ENCODE measurements at regions not wholly inside any gene's neighbourhood (a gene's known extent, or its start where the extent isn't known, plus 50 kb on each side); places are given as distances from the start of the nearest gene placed in this dataset.

DNA sequence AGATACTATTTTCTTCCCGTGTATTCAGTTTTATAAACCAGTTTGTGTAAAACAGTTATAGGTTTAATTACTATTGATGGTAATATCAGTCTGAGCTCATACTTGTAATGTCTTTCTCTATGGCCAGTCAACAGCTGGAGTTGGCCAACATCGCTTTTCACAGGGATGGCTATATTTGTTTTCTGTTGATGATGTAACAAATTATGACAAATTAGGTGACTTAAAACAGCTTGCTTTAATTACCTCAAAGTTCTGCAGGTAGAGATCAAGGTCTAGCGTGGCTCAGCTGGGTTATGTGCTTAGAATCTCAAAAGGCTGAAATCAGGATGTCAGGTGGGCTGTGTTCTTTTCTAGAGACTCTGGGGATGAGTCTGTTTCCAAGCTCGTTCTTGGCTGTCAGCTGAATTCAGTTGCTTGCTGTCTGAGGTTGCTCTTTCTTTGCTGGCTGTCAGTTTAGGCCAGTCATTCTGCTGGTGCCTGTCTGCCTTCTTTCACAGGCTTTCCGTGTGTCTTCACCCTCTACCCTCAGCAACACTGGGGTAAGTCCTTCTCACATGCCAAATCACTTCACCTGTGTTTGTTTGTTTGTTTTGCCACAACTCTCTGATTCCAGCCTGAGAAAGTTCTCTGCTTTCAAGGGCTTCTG is 370.2 kb upstream of the E2F7 start:
- no peak for TF ChIP-seq EP300 (IDR thresholded peaks at IDR 0.05)
- no peak for TF ChIP-seq CHD4 (IDR thresholded peaks at IDR 0.05; ENCODE audit: borderline replicate concordance)
- no peak for TF ChIP-seq ZC3H11A (IDR thresholded peaks at IDR 0.05)
- TF ChIP-seq TFCP2L1 (CRISPR knock-in tag; IDR thresholded peaks at IDR 0.05): no peak
- TF ChIP-seq FOXS1 (CRISPR knock-in tag; IDR thresholded peaks at IDR 0.05): no peak
- TF ChIP-seq GATA3 (IDR thresholded peaks at IDR 0.05; ENCODE audit: borderline replicate concordance): no peak
- TF ChIP-seq NR3C1 (IDR thresholded peaks at IDR 0.05): no peak
- TF ChIP-seq, protein P1, sequence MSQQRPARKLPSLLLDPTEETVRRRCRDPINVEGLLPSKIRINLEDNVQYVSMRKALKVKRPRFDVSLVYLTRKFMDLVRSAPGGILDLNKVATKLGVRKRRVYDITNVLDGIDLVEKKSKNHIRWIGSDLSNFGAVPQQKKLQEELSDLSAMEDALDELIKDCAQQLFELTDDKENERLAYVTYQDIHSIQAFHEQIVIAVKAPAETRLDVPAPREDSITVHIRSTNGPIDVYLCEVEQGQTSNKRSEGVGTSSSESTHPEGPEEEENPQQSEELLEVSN (IDR thresholded peaks at IDR 0.05; ENCODE audit: borderline replicate concordance, low read depth): no peak
- TF ChIP-seq HOXA7 (CRISPR knock-in tag; IDR thresholded peaks at IDR 0.05): no peak
- TF ChIP-seq, protein P2, sequence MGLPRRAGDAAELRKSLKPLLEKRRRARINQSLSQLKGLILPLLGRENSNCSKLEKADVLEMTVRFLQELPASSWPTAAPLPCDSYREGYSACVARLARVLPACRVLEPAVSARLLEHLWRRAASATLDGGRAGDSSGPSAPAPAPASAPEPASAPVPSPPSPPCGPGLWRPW (IDR thresholded peaks at IDR 0.05): no peak
- no peak for TF ChIP-seq POLR2AphosphoS2 (conservative IDR thresholded peaks at IDR 0.05; ENCODE audit: low read length)
- no peak for TF ChIP-seq HOXB5 (CRISPR knock-in tag; IDR thresholded peaks at IDR 0.05)
- no peak for TF ChIP-seq POLR2A (IDR thresholded peaks at IDR 0.05; ENCODE audit: low read length)
- TF ChIP-seq, protein P3, sequence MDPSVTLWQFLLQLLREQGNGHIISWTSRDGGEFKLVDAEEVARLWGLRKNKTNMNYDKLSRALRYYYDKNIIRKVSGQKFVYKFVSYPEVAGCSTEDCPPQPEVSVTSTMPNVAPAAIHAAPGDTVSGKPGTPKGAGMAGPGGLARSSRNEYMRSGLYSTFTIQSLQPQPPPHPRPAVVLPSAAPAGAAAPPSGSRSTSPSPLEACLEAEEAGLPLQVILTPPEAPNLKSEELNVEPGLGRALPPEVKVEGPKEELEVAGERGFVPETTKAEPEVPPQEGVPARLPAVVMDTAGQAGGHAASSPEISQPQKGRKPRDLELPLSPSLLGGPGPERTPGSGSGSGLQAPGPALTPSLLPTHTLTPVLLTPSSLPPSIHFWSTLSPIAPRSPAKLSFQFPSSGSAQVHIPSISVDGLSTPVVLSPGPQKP (IDR thresholded peaks at IDR 0.05; ENCODE audit: low read depth, low read length): no peak
- POLR2A ChIA-PET: no interaction called here
- no peak overlapping the region for H3K4me2 ChIP-seq
- 15% methylated on average over 5 of the region's 5 CpGs for WGBS (ENCODE audit: missing lambda C conversion rate)
- H3K27ac ChIP-seq: no peak overlapping the region
- CTCF ChIA-PET: no interaction called here
- ATAC-seq (no peak), DNase-seq (ENCODE audit: low read depth in 1 of 2, low spot score in 1 of 2) (no peak), FAIRE-seq (no peak)
- H3K9me3 ChIP-seq: no peaks in the 10 kb centered on the region
- no peak overlapping the region for H3K4me3 ChIP-seq
- H3K4me1 ChIP-seq: no peaks in the 10 kb centered on the region

DNA sequence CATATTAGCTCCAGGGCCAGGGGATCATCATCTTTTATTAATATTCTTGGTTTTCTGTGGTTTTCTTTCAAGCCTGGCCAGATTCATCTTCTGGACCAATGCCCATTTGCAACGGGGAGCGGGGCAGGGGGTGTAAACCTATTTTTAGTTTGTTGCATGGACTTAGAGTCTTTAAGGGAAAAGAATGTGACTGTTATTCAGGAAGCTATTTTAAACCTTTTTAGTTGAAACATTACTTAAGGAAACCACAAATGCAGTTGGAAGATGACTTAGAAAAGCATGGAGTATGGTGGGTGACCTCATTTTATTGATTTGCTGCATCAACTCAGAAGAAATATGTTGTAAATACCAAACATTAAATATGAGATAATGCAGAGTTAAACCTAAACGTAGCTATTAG is 368.4 kb upstream of the E2F7 start:
- H3K9me3 ChIP-seq: no peaks in the 10 kb centered on the region
- FAIRE-seq: no peak
- no peak overlapping the region for H3K4me3 ChIP-seq
- ATAC-seq: no peak
- ChIA-PET CTCF (no interaction called here), POLR2A (no interaction called here)
- no peaks in the 10 kb centered on the region for H3K4me1 ChIP-seq
- no peak for DNase-seq (ENCODE audit: low read depth in 1 of 2, low spot score in 1 of 2)
- TF ChIP-seq CEBPB (IDR thresholded peaks at IDR 0.05) (no peak), MAFK (IDR thresholded peaks at IDR 0.05; ENCODE audit: partially characterized antibody) (no peak), HOXB5 (CRISPR knock-in tag; IDR thresholded peaks at IDR 0.05) (no peak), CHD4 (IDR thresholded peaks at IDR 0.05; ENCODE audit: borderline replicate concordance) (no peak), HDAC2 (IDR thresholded peaks at IDR 0.05) (no peak), MAZ (IDR thresholded peaks at IDR 0.05; ENCODE audit: borderline replicate concordance, low read depth, low read length) (no peak), NPAS2 (CRISPR knock-in tag; IDR thresholded peaks at IDR 0.05; ENCODE audit: borderline replicate concordance) (no peak), RNF2 (IDR thresholded peaks at IDR 0.05; ENCODE audit: borderline replicate concordance, low read depth) (no peak), JUNB (IDR thresholded peaks at IDR 0.05) (no peak), POLR2AphosphoS2 (conservative IDR thresholded peaks at IDR 0.05; ENCODE audit: low read length) (no peak)
- TF ChIP-seq, protein P4, sequence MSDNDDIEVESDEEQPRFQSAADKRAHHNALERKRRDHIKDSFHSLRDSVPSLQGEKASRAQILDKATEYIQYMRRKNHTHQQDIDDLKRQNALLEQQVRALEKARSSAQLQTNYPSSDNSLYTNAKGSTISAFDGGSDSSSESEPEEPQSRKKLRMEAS (IDR thresholded peaks at IDR 0.05): no peak
- no peak overlapping the region for H3K27ac ChIP-seq
- no peak overlapping the region for H3K4me2 ChIP-seq
- WGBS (ENCODE audit: missing lambda C conversion rate): 9% methylated on average over 3 of the region's 3 CpGs

DNA sequence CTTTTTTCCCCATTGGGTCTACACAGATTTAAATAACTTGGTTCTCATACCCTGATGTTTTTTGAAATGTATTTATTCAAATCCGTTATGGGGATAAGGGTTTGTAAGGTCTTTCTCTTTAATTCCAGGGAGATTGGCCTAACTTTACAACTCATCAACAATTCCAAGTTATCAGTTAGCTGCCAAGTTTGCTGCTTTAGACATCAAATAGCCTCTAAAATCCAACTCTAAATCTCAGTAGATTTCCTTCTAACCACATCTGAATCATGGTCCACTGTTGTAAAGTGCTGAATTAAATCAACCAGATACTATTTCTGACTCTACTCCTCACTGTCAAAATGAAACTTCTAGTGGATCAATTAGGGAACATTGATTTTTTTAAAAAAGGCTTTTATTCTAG is 364.1 kb upstream of the E2F7 start:
- FAIRE-seq: no peak
- ChIA-PET POLR2A (no interaction called here), CTCF (no interaction called here)
- DNase-seq (ENCODE audit: low read depth in 1 of 2, low spot score in 1 of 2): no peak
- Histone ChIP-seq H3K4me3 (no peak overlapping the region), H3K9me3 (no peaks in the 10 kb centered on the region), H3K27ac (no peak overlapping the region), H3K4me1 (no peaks in the 10 kb centered on the region), H3K4me2 (no peak overlapping the region)
- ATAC-seq: no peak
- TF ChIP-seq FOXS1 (CRISPR knock-in tag; IDR thresholded peaks at IDR 0.05): no peak
- TF ChIP-seq, protein P5, sequence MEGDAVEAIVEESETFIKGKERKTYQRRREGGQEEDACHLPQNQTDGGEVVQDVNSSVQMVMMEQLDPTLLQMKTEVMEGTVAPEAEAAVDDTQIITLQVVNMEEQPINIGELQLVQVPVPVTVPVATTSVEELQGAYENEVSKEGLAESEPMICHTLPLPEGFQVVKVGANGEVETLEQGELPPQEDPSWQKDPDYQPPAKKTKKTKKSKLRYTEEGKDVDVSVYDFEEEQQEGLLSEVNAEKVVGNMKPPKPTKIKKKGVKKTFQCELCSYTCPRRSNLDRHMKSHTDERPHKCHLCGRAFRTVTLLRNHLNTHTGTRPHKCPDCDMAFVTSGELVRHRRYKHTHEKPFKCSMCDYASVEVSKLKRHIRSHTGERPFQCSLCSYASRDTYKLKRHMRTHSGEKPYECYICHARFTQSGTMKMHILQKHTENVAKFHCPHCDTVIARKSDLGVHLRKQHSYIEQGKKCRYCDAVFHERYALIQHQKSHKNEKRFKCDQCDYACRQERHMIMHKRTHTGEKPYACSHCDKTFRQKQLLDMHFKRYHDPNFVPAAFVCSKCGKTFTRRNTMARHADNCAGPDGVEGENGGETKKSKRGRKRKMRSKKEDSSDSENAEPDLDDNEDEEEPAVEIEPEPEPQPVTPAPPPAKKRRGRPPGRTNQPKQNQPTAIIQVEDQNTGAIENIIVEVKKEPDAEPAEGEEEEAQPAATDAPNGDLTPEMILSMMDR (IDR thresholded peaks at IDR 0.05): no peak
- no peak for TF ChIP-seq NPAS2 (CRISPR knock-in tag; IDR thresholded peaks at IDR 0.05; ENCODE audit: borderline replicate concordance)
- no peak for TF ChIP-seq HOXB5 (CRISPR knock-in tag; IDR thresholded peaks at IDR 0.05)
- no peak for TF ChIP-seq EHMT2 (IDR thresholded peaks at IDR 0.05; ENCODE audit: low read depth)
- TF ChIP-seq, protein P6, sequence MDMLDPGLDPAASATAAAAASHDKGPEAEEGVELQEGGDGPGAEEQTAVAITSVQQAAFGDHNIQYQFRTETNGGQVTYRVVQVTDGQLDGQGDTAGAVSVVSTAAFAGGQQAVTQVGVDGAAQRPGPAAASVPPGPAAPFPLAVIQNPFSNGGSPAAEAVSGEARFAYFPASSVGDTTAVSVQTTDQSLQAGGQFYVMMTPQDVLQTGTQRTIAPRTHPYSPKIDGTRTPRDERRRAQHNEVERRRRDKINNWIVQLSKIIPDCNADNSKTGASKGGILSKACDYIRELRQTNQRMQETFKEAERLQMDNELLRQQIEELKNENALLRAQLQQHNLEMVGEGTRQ (IDR thresholded peaks at IDR 0.05): no peak
- TF ChIP-seq, protein P1 (IDR thresholded peaks at IDR 0.05; ENCODE audit: borderline replicate concordance, low read depth): no peak
- no peak for TF ChIP-seq MAFK (IDR thresholded peaks at IDR 0.05; ENCODE audit: partially characterized antibody)
- WGBS (ENCODE audit: missing lambda C conversion rate): 2% methylated on average over 1 of the region's 1 CpG

All from A549 (cell line).